ENCODE measurements at regions not wholly inside any gene's neighbourhood (a gene's known extent, or its start where the extent isn't known, plus 50 kb on each side); places are given as distances from the start of the nearest gene placed in this dataset.

DNA sequence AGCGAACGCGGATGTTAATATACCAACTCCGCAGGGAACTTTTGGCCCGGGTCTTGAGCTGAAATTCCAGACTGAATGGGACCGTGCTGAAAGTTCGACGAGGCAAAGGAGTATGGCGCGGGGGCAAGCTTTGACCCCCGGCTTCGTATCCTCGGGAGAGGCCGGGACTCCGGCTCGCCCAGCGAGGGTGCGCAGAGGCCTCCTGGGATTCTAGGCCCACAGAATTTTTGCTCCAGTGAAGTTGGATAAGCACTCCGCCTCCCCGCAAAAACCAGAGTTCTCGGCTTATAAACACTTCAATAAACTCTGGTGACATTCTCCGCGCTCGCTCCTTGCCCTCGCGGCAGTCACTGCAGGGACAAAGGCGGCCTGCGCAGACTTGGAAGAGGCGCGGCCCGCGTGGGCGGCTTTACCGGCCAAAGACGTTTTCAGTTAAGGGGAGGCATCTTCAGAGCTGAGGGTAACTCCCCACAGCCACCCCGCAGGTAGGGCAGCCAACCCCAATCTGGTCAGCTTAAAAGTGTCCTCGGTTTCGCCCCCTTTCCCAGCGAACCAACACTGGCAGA lies 112.6 kb downstream of the KCNRG start:
- intact Hi-C loops (cut with DNase I), result no loop called here
- Histone ChIP-seq H3K36me3 (no peaks in the 10 kb centered on the region), H3K27me3 (peaks cover 7% of the 10 kb centered on the region), H3K9me3 (no peaks in the 10 kb centered on the region), H3K27ac (peak overlapping the region; percentile 26), H3K4me1 (peaks cover 37% of the 10 kb centered on the region), H3K4me3 (peak overlapping the region; percentile 93 to 95)
- no peak for DNase-seq (ENCODE audit: extremely low spot score in 2 of 2)
- TF ChIP-seq POLR2A (IDR thresholded peaks at IDR 0.05) (no peak), POLR2AphosphoS5 (IDR thresholded peaks at IDR 0.05; ENCODE audit: insufficient read depth in 1 of 2, low read depth in 1 of 2) (no peak)
- TF ChIP-seq, protein P1, sequence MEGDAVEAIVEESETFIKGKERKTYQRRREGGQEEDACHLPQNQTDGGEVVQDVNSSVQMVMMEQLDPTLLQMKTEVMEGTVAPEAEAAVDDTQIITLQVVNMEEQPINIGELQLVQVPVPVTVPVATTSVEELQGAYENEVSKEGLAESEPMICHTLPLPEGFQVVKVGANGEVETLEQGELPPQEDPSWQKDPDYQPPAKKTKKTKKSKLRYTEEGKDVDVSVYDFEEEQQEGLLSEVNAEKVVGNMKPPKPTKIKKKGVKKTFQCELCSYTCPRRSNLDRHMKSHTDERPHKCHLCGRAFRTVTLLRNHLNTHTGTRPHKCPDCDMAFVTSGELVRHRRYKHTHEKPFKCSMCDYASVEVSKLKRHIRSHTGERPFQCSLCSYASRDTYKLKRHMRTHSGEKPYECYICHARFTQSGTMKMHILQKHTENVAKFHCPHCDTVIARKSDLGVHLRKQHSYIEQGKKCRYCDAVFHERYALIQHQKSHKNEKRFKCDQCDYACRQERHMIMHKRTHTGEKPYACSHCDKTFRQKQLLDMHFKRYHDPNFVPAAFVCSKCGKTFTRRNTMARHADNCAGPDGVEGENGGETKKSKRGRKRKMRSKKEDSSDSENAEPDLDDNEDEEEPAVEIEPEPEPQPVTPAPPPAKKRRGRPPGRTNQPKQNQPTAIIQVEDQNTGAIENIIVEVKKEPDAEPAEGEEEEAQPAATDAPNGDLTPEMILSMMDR (IDR thresholded peaks at IDR 0.05), result no peak

- H3K27me3 ChIP-seq, result peaks cover 7% of the 10 kb centered on the region
- no peak overlapping the region for H3K4me3 ChIP-seq
- H3K27ac ChIP-seq, result no peak overlapping the region
- no peaks in the 10 kb centered on the region for H3K36me3 ChIP-seq
- intact Hi-C loops (cut with DNase I), result no loop called here
- no peak for DNase-seq (ENCODE audit: extremely low spot score in 2 of 2)
- TF ChIP-seq POLR2AphosphoS5 (IDR thresholded peaks at IDR 0.05; ENCODE audit: insufficient read depth in 1 of 2, low read depth in 1 of 2), result no peak
- peaks cover 30% of the 10 kb centered on the region for H3K4me1 ChIP-seq
- H3K9me3 ChIP-seq, result no peaks in the 10 kb centered on the region
Measured at GRCh38 chr13:50128428-50128931, 113.2 kb downstream of the KCNRG start.

GRCh38 chr13:50129081-50129705 lies 113.9 kb downstream of the KCNRG start:
- intact Hi-C loops (cut with DNase I), result no loop called here
- peak in 1 of 2 donors; percentile 37 for TF ChIP-seq POLR2AphosphoS5 (IDR thresholded peaks at IDR 0.05; ENCODE audit: insufficient read depth in 1 of 2, low read depth in 1 of 2)
- no peak for TF ChIP-seq POLR2A (IDR thresholded peaks at IDR 0.05)
- peak overlapping the region; percentile 32 to 51 for H3K4me3 ChIP-seq

DNA sequence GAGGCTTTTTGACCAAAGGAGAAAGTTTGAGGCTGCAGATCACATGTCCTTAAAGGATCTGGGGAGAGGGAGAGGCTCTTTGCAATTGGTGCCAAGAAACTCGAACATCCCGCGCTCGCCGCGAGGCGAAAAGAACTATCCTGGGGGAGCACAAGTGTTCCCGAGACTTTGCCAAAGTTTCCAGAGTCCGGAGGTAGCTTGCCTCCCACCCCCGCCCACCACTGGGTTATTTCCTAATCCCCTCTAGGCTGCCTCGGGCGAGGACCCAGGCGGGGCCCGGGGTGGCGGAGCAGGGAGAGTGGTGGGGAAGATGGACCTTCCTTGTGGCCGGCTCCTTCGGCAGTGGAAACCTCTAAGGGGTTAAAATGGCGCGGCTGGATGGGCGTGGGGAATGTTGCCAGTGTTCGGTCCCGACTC lies 114.5 kb downstream of the KCNRG start:
- DNase-seq (ENCODE audit: extremely low spot score in 2 of 2), result no peak
- H3K9me3 ChIP-seq, result no peaks in the 10 kb centered on the region
- peaks cover 28% of the 10 kb centered on the region for H3K4me1 ChIP-seq
- TF ChIP-seq POLR2AphosphoS5 (IDR thresholded peaks at IDR 0.05; ENCODE audit: insufficient read depth in 1 of 2, low read depth in 1 of 2) (peak in 1 of 2 donors; percentile 24), POLR2A (IDR thresholded peaks at IDR 0.05) (no peak)
- intact Hi-C loops (cut with DNase I), result no loop called here
- peak overlapping the region; percentile 54 for H3K27ac ChIP-seq
- peak overlapping the region; percentile 32 to 51 for H3K4me3 ChIP-seq
- peaks cover 7% of the 10 kb centered on the region for H3K27me3 ChIP-seq
- H3K36me3 ChIP-seq, result no peaks in the 10 kb centered on the region

More at GRCh38 chr13:50129081-50129705, 113.9 kb downstream of the KCNRG start:
- no peaks in the 10 kb centered on the region for H3K9me3 ChIP-seq
- peaks cover 28% of the 10 kb centered on the region for H3K4me1 ChIP-seq
- DNase-seq (ENCODE audit: extremely low spot score in 2 of 2), result no peak
- H3K36me3 ChIP-seq, result no peaks in the 10 kb centered on the region
- H3K27ac ChIP-seq, result peak overlapping the region; percentile 54
- H3K27me3 ChIP-seq, result peaks cover 7% of the 10 kb centered on the region

GRCh38 chr13:50130123-50130946 lies 115.1 kb downstream of the KCNRG start:
- no peak for DNase-seq (ENCODE audit: extremely low spot score in 2 of 2)
- no peaks in the 10 kb centered on the region for H3K9me3 ChIP-seq
- H3K27ac ChIP-seq, result peak overlapping the region; percentile 54
- H3K4me1 ChIP-seq, result peaks cover 28% of the 10 kb centered on the region
- H3K4me3 ChIP-seq, result peak overlapping the region; percentile 32 to 51
- TF ChIP-seq, protein P1 (IDR thresholded peaks at IDR 0.05), result no peak
- peak in 1 of 2 donors; percentile 62 for TF ChIP-seq POLR2AphosphoS5 (IDR thresholded peaks at IDR 0.05; ENCODE audit: insufficient read depth in 1 of 2, low read depth in 1 of 2)
- peaks cover 7% of the 10 kb centered on the region for H3K27me3 ChIP-seq
- intact Hi-C loops (cut with DNase I), result no loop called here
- no peaks in the 10 kb centered on the region for H3K36me3 ChIP-seq

Data from vagina (tissue), 2 donors.